GM12878 (cell line): ENCODE measurements at regions not wholly inside any gene's neighbourhood (a gene's known extent, or its start where the extent isn't known, plus 50 kb on each side); places are given as distances from the start of the nearest gene placed in this dataset.

Experiments
- ATAC-seq: fragments of 200-7000 bp; cut with Tn5 transposase; 3 replicates; pipeline ENCODE4 v1.9.1; 2020; ENCODE audit warnings: mild to moderate bottlenecking, moderate library complexity
- BruUV-seq: library from RNA; stranded (reverse); fragments of 400-500 nt; replicated peaks from 2 replicates; lab custom pipeline; 2021; lab: Mats Ljungman, UMichigan
- CTCF ChIA-PET: fragments of 300-600 bp; sonication (Branson Sonifier 250); formaldehyde crosslinking; extraction: SDS; loops from one replicate; lab custom pipeline; 2021; ENCODE audit warnings: inconsistent platforms; lab: Yijun Ruan, JAX
- POLR2A ChIA-PET: fragments of 350-600 bp; formaldehyde crosslinking; extraction: SDS; loops from one replicate; lab custom pipeline; 2021; ENCODE audit warnings: inconsistent platforms; lab: Charles Lee
- RAD21 ChIA-PET: fragments of 300-600 bp; sonication (Branson Sonifier 250); formaldehyde crosslinking; loops from one replicate; lab custom pipeline; 2023; ENCODE audit warnings: antibody characterized with exemption; ENCODE audit not compliant: unreplicated experiment; lab: Charles Lee
- SMC1A ChIA-PET: fragments of 300-600 bp; sonication (Branson Sonifier 250); formaldehyde crosslinking; loops from one replicate; lab custom pipeline; 2023; ENCODE audit not compliant: unreplicated experiment, uncharacterized antibody; lab: Charles Lee
- DNase-seq: peaks from one replicate; pipeline ENCODE4 v3.0.0-alpha.2; 2011; ENCODE audit warnings: low read depth, low spot score
- FAIRE-seq: peaks from 3 replicates; lab custom pipeline; 2011; peaks lifted over from hg19 to GRCh38; lab: Jason Lieb, UNC
- H2AFZ ChIP-seq: 2 replicates; pipeline ENCODE4 v1.6.0; 2011; ENCODE audit warnings: low read depth, low read length, control low read depth; ENCODE audit not compliant: control insufficient read depth
- H3K27ac ChIP-seq: 2 replicates; pipeline ENCODE4 v1.5.1; 2011; ENCODE audit warnings: control low read depth; ENCODE audit not compliant: control insufficient read depth, insufficient read depth
- H3K27me3 ChIP-seq, 2 experiments: replicated peaks in 1 of 2; 2 replicates each; pipeline versions ENCODE4 v1.6.0 to v1.6.1; 2011; ENCODE audit warnings: low read length in 1 of 2; ENCODE audit not compliant: control insufficient read depth in 2 of 2, insufficient read depth in 2 of 2
- H3K36me3 ChIP-seq, 2 experiments: 2 replicates each; pipeline ENCODE4 v1.5.1; 2011; ENCODE audit warnings: low read length in 1 of 2; ENCODE audit not compliant: control insufficient read depth in 2 of 2, insufficient read depth in 2 of 2
- H3K4me1 ChIP-seq: 2 replicates; pipeline ENCODE4 v1.6.1; 2011; ENCODE audit warnings: mild to moderate bottlenecking, low read length, moderate library complexity, mixed read lengths; ENCODE audit not compliant: control insufficient read depth, insufficient read depth
- H3K4me2 ChIP-seq: 2 replicates; pipeline ENCODE4 v1.6.0; 2011; ENCODE audit warnings: control low read depth; ENCODE audit not compliant: control insufficient read depth, insufficient read depth
- H3K4me3 ChIP-seq: fragments of 200-600 bp; sonication (generic); 2 replicates; pipeline ENCODE4 v1.5.1; 2016
- H3K79me2 ChIP-seq: 2 replicates; pipeline ENCODE4 v1.6.0; 2011; ENCODE audit warnings: low read length; ENCODE audit not compliant: control insufficient read depth, insufficient read depth
- H3K9ac ChIP-seq: 2 replicates; pipeline ENCODE4 v1.8.0; 2011; ENCODE audit warnings: low read length, control low read depth, mixed read lengths; ENCODE audit not compliant: control insufficient read depth, insufficient read depth
- H3K9me3 ChIP-seq: replicated peaks from 3 replicates; pipeline ENCODE4 v1.5.1; 2011; ENCODE audit warnings: mild to moderate bottlenecking, low read length; ENCODE audit not compliant: control insufficient read depth, insufficient read depth
- H4K20me1 ChIP-seq: 2 replicates; pipeline ENCODE4 v1.6.0; 2011; ENCODE audit not compliant: control insufficient read depth, insufficient read depth
- CEBPB ChIP-seq, 2 experiments: fragments of 150-350 bp in 1 of 2; IDR thresholded peaks; 2 replicates each; pipeline ENCODE4 v1.6.1; 2012 to 2014; ENCODE audit warnings: low read depth in 2 of 2, low read length in 2 of 2, borderline replicate concordance in 1 of 2, inconsistent platforms in 1 of 2
- CTCF ChIP-seq, 3 experiments: IDR thresholded peaks in 2 of 3; conservative IDR thresholded peaks in 1 of 3; 2 replicates each; pipeline ENCODE4 v1.5.1; 2011; ENCODE audit warnings: low read depth in 3 of 3, low read length in 3 of 3, mild to moderate bottlenecking in 3 of 3, control low read depth in 2 of 3, moderate library complexity in 2 of 3, inconsistent platforms in 1 of 3, mixed read lengths in 1 of 3; ENCODE audit not compliant: control insufficient read depth in 2 of 3, insufficient read depth in 1 of 3; ENCODE audit errors: extremely low read depth in 1 of 3
- DPF2 ChIP-seq: fragments of 450-650 bp; IDR thresholded peaks from 2 replicates; pipeline ENCODE4 v1.6.1; 2017; ENCODE audit warnings: mild to moderate bottlenecking
- RCOR1 ChIP-seq: conservative IDR thresholded peaks from 2 replicates; pipeline ENCODE4 v1.6.1; 2012; ENCODE audit warnings: low read depth, low read length, improper control_type of control experiment
- SREBF1 ChIP-seq: IDR thresholded peaks from 2 replicates; pipeline ENCODE4 v1.6.1; 2012; ENCODE audit warnings: mild to moderate bottlenecking, low read length
- TBL1XR1 ChIP-seq: IDR thresholded peaks from 2 replicates; pipeline ENCODE4 v1.6.1; 2012; ENCODE audit warnings: low read depth, low read length, improper control_type of control experiment
- TCF7 ChIP-seq: IDR thresholded peaks from 2 replicates; pipeline ENCODE4 v1.6.1; 2014; ENCODE audit warnings: antibody characterized with exemption, borderline replicate concordance
- USF1 ChIP-seq: IDR thresholded peaks from 2 replicates; pipeline ENCODE4 v1.6.1; 2011; ENCODE audit warnings: borderline replicate concordance, low read depth, mild to moderate bottlenecking, moderate library complexity, mixed read lengths, low read length; ENCODE audit not compliant: insufficient read depth; ENCODE audit errors: extremely low read length
- ZNF217 ChIP-seq: fragments of 450-650 bp; IDR thresholded peaks from 2 replicates; pipeline ENCODE4 v1.6.1; 2017; ENCODE audit warnings: antibody characterized with exemption, mild to moderate bottlenecking
- ZNF384 ChIP-seq: IDR thresholded peaks from 2 replicates; pipeline ENCODE4 v1.6.1; 2012; ENCODE audit warnings: low read depth, mild to moderate bottlenecking, low read length, improper control_type of control experiment, borderline replicate concordance
- ZSCAN29 ChIP-seq: fragments of 450-650 bp; IDR thresholded peaks from 2 replicates; pipeline ENCODE4 v1.6.1; 2017; ENCODE audit warnings: mild to moderate bottlenecking, moderate library complexity
- whole genome bisulfite sequencing: methylation state at CpG from one replicate; pipeline ENCODE4 v1.1.6; 2016; ENCODE audit warnings: low lambda C conversion rate; ENCODE audit not compliant: insufficient replicate concordance, insufficient coverage; ENCODE audit errors: missing lambda C conversion rate; 5-methylcytosine and 5-hydroxymethylcytosine counted together
- in situ Hi-C: fragments of 300-500 bp; cut with MboI; formaldehyde crosslinking; loops from 9 replicates; pipeline ENCODE4 v1.14.3; 2018; ENCODE audit warnings: mixed read lengths
- intact Hi-C: fragments of 100-400 bp; cut with micrococcal nuclease; formaldehyde crosslinking; loops from one replicate; pipeline ENCODE4 v1.14.2; 2022; ENCODE audit not compliant: unreplicated experiment
- TF ChIP-seq, protein P1 (sequence below): fragments of 450-650 bp; IDR thresholded peaks from 2 replicates; pipeline ENCODE4 v1.6.1; 2017; ENCODE audit warnings: mild to moderate bottlenecking
- TF ChIP-seq, protein P2 (sequence below): fragments of 450-650 bp; IDR thresholded peaks from 2 replicates; pipeline ENCODE4 v1.6.1; 2017; ENCODE audit warnings: mild to moderate bottlenecking, moderate library complexity

DNA sequence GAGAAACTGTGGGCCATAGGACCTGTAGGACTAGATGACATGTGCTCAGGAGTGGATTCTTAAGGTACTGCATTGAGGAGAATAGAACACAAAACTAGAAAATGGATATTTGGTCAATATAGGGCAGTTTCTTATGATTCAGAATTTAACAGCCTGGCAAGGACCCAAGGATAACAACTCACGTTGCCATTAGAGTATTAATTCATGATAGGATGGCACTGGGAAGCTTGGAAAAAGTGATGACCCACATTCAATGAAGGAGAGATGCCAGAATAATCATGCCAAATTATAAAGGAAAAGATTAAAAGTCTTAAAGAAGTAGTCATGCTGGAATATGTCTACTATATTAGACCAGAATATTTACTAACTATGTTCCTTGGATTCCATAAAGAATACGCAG, 594.5 kb downstream of the ANKRD50 start:
- no peak for ATAC-seq
- RAD21 ChIA-PET: no interaction called here
- H3K9ac ChIP-seq: no peak overlapping the region
- H3K36me3 ChIP-seq: no peaks in the 10 kb centered on the region
- H3K27ac ChIP-seq: no peak overlapping the region
- no peaks in the 10 kb centered on the region for H3K79me2 ChIP-seq
- no peaks in the 10 kb centered on the region for H3K4me1 ChIP-seq
- SMC1A ChIA-PET: no interaction called here
- 38% methylated on average over 2 of the region's 2 CpGs for WGBS
- TF ChIP-seq SREBF1: no peak
- no peak for TF ChIP-seq RCOR1
- TF ChIP-seq ZNF384: no peak
- TF ChIP-seq CEBPB (IDR thresholded peaks at IDR 0.05; ENCODE audit: borderline replicate concordance in 1 of 2, low read depth in 2 of 2, low read length in 2 of 2): no peak
- TF ChIP-seq TBL1XR1: no peak
- TF ChIP-seq DPF2: no peak
- no peak for TF ChIP-seq ZSCAN29
- no peak for TF ChIP-seq CTCF (IDR thresholded peaks at IDR 0.05 in 2 of 3, conservative IDR thresholded peaks at IDR 0.05 in 1 of 3; ENCODE audit: control insufficient read depth in 2 of 3, extremely low read depth in 1 of 3, insufficient read depth in 1 of 3, low read depth in 3 of 3, low read length in 3 of 3)
- TF ChIP-seq, protein P1, sequence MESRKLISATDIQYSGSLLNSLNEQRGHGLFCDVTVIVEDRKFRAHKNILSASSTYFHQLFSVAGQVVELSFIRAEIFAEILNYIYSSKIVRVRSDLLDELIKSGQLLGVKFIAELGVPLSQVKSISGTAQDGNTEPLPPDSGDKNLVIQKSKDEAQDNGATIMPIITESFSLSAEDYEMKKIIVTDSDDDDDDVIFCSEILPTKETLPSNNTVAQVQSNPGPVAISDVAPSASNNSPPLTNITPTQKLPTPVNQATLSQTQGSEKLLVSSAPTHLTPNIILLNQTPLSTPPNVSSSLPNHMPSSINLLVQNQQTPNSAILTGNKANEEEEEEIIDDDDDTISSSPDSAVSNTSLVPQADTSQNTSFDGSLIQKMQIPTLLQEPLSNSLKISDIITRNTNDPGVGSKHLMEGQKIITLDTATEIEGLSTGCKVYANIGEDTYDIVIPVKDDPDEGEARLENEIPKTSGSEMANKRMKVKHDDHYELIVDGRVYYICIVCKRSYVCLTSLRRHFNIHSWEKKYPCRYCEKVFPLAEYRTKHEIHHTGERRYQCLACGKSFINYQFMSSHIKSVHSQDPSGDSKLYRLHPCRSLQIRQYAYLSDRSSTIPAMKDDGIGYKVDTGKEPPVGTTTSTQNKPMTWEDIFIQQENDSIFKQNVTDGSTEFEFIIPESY: no peak
- no peak for TF ChIP-seq TCF7
- TF ChIP-seq, protein P2, sequence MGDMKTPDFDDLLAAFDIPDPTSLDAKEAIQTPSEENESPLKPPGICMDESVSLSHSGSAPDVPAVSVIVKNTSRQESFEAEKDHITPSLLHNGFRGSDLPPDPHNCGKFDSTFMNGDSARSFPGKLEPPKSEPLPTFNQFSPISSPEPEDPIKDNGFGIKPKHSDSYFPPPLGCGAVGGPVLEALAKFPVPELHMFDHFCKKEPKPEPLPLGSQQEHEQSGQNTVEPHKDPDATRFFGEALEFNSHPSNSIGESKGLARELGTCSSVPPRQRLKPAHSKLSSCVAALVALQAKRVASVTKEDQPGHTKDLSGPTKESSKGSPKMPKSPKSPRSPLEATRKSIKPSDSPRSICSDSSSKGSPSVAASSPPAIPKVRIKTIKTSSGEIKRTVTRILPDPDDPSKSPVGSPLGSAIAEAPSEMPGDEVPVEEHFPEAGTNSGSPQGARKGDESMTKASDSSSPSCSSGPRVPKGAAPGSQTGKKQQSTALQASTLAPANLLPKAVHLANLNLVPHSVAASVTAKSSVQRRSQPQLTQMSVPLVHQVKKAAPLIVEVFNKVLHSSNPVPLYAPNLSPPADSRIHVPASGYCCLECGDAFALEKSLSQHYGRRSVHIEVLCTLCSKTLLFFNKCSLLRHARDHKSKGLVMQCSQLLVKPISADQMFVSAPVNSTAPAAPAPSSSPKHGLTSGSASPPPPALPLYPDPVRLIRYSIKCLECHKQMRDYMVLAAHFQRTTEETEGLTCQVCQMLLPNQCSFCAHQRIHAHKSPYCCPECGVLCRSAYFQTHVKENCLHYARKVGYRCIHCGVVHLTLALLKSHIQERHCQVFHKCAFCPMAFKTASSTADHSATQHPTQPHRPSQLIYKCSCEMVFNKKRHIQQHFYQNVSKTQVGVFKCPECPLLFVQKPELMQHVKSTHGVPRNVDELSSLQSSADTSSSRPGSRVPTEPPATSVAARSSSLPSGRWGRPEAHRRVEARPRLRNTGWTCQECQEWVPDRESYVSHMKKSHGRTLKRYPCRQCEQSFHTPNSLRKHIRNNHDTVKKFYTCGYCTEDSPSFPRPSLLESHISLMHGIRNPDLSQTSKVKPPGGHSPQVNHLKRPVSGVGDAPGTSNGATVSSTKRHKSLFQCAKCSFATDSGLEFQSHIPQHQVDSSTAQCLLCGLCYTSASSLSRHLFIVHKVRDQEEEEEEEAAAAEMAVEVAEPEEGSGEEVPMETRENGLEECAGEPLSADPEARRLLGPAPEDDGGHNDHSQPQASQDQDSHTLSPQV: no peak
- no peak for TF ChIP-seq ZNF217
- TF ChIP-seq USF1: no peak
- TF ChIP-seq, all 136 proteins: peak for 0
- CTCF ChIA-PET: no interaction called here
- no peaks in the 10 kb centered on the region for H3K27me3 ChIP-seq
- no peaks in the 10 kb centered on the region for H3K9me3 ChIP-seq
- no peak overlapping the region for H3K4me2 ChIP-seq
- in situ Hi-C loops (loop anchor here (25.0 kb wide), 1 partner anchor 1006 kb away; no protein-coding TSS in a partner anchor), intact Hi-C loops (no loop called here)
- POLR2A ChIA-PET: no interaction called here
- DNase-seq (no peak), FAIRE-seq (no peak)
- no peak overlapping the region for H2AFZ ChIP-seq
- H4K20me1 ChIP-seq: no peaks in the 10 kb centered on the region
- H3K4me3 ChIP-seq: no peak overlapping the region
- BruUV-seq: no TSS peak
